Vagina (tissue), 2 donors: ENCODE measurements at regions not wholly inside any gene's neighbourhood (a gene's known extent, or its start where the extent isn't known, plus 50 kb on each side); places are given as distances from the start of the nearest gene placed in this dataset.

ENCODE experiments used
- CTCF ChIP-seq, 3 experiments: fragments of 450-650 bp in 2 of 3; fragments of 200-600 bp in 1 of 3; sonication (generic) in 1 of 3; IDR thresholded peaks; one replicate each; pipeline ENCODE4 v1.5.1; 2017 to 2019; ENCODE audit warnings: antibody characterized with exemption in 3 of 3, mild to moderate bottlenecking in 2 of 3, moderate library complexity in 2 of 3
- POLR2A ChIP-seq, 2 donors: fragments of 450-650 bp; IDR thresholded peaks; one replicate each; pipeline ENCODE4 v1.6.1; 2017; ENCODE audit warnings: antibody characterized with exemption in 2 of 2, mild to moderate bottlenecking in 2 of 2, moderate library complexity in 2 of 2

- no peak for TF ChIP-seq CTCF (IDR thresholded peaks at IDR 0.05)
- TF ChIP-seq POLR2A (IDR thresholded peaks at IDR 0.05), result no peak
Measured at GRCh38 chr14:97381309-97381708, 584.1 kb downstream of the VRK1 start.
